Neural cell (in vitro differentiated cells): ENCODE measurements at regions not wholly inside any gene's neighbourhood (a gene's known extent, or its start where the extent isn't known, plus 50 kb on each side); places are given as distances from the start of the nearest gene placed in this dataset.

Experiments used
- H2AFZ ChIP-seq: fragments of 200-600, 300-800 bp; sonication (generic), shearing (Covaris generic); 2 replicates; pipeline ENCODE4 v1.6.0; 2014; ENCODE audit warnings: low read depth, mild to moderate bottlenecking, antibody characterized with exemption, low read length, moderate library complexity
- H3F3A ChIP-seq: fragments of 200-600 bp; shearing (Covaris generic); 2 replicates; pipeline ENCODE4 v1.6.1; 2016; ENCODE audit warnings: mild to moderate bottlenecking, moderate library complexity, mixed read lengths, antibody characterized with exemption, low read length; ENCODE audit not compliant: insufficient read depth, poor library complexity, severe bottlenecking
- H3K27ac ChIP-seq: fragments of 200-600, 300-800 bp; sonication (generic), shearing (Covaris generic); 2 replicates; pipeline ENCODE4 v1.5.1; 2014; ENCODE audit warnings: mild to moderate bottlenecking, low read length, moderate library complexity
- H3K27me3 ChIP-seq: fragments of 300-800, 200-600 bp; sonication (generic), shearing (Covaris generic); 2 replicates; pipeline ENCODE4 v1.6.0; 2014; ENCODE audit warnings: mild to moderate bottlenecking, low read depth, low read length, moderate library complexity; ENCODE audit not compliant: insufficient read depth
- H3K36me3 ChIP-seq: fragments of 300-800, 200-600 bp; sonication (generic), shearing (Covaris generic); 2 replicates; pipeline ENCODE4 v1.5.1; 2014; ENCODE audit warnings: mild to moderate bottlenecking, antibody characterized with exemption, low read length, moderate library complexity; ENCODE audit not compliant: insufficient read depth
- H3K4me2 ChIP-seq: fragments of 300-800, 200-600 bp; sonication (generic), shearing (Covaris generic); 2 replicates; pipeline ENCODE4 v1.6.0; 2014; ENCODE audit warnings: mild to moderate bottlenecking, low read length
- H3K4me3 ChIP-seq: fragments of 300-800, 200-600 bp; sonication (generic), shearing (Covaris generic); 2 replicates; pipeline ENCODE4 v1.5.1; 2014; ENCODE audit warnings: mild to moderate bottlenecking, low read length, moderate library complexity
- H3K79me2 ChIP-seq: fragments of 200-600 bp; shearing (Covaris generic); replicated peaks from 2 replicates; pipeline ENCODE4 v1.6.0; 2014; ENCODE audit warnings: mild to moderate bottlenecking, low read length, moderate library complexity; ENCODE audit not compliant: insufficient read depth
- H3K9ac ChIP-seq: fragments of 300-800, 200-600 bp; sonication (generic), shearing (Covaris generic); 2 replicates; pipeline ENCODE4 v1.6.1; 2016; ENCODE audit warnings: mild to moderate bottlenecking, low read length, mixed read lengths
- H3K9me2 ChIP-seq: fragments of 200-600 bp; shearing (Covaris generic); 2 replicates; pipeline ENCODE4 v1.6.1; 2016; ENCODE audit warnings: mild to moderate bottlenecking, low read length, mixed read lengths; ENCODE audit not compliant: insufficient read depth
- H3K9me3 ChIP-seq: fragments of 200-600, 300-800 bp; sonication (generic), shearing (Covaris generic); 2 replicates; pipeline ENCODE4 v1.6.1; 2016; ENCODE audit warnings: mild to moderate bottlenecking, mixed run types, low read length, moderate library complexity, mixed read lengths
- H4K20me1 ChIP-seq: fragments of 200-600 bp; shearing (Covaris generic); 2 replicates; pipeline ENCODE4 v1.6.1; 2016; ENCODE audit warnings: mild to moderate bottlenecking, mixed run types; ENCODE audit not compliant: insufficient read depth
- CTCF ChIP-seq: fragments of 450-650 bp; IDR thresholded peaks from 2 replicates; pipeline ENCODE4 v1.5.1; 2014; ENCODE audit warnings: antibody characterized with exemption, mild to moderate bottlenecking, moderate library complexity; ENCODE audit not compliant: poor library complexity, severe bottlenecking
- EP300 ChIP-seq: fragments of 450-650 bp; conservative IDR thresholded peaks from 2 replicates; pipeline ENCODE4 v1.6.1; 2014; ENCODE audit warnings: antibody characterized with exemption, mild to moderate bottlenecking, moderate library complexity; ENCODE audit not compliant: poor library complexity, severe bottlenecking
- EZH2 ChIP-seq: fragments of 200-600, 300-800 bp; shearing (Covaris generic), sonication (generic); IDR thresholded peaks from 2 replicates; pipeline ENCODE4 v1.6.1; 2014; ENCODE audit warnings: antibody characterized with exemption, low read length, borderline replicate concordance, mild to moderate bottlenecking; ENCODE audit not compliant: insufficient read depth, poor library complexity, severe bottlenecking
- MXI1 ChIP-seq: fragments of 450-650 bp; conservative IDR thresholded peaks from 2 replicates; pipeline ENCODE4 v1.6.1; 2014; ENCODE audit warnings: antibody characterized with exemption, mild to moderate bottlenecking; ENCODE audit not compliant: poor library complexity, severe bottlenecking
- POLR2AphosphoS5 ChIP-seq: IDR thresholded peaks from 2 replicates; pipeline ENCODE4 v1.6.1; 2012
- RAD21 ChIP-seq: fragments of 450-650 bp; conservative IDR thresholded peaks from 2 replicates; pipeline ENCODE4 v1.6.1; 2014; ENCODE audit warnings: antibody characterized with exemption, mild to moderate bottlenecking, moderate library complexity
- REST ChIP-seq: IDR thresholded peaks from 2 replicates; pipeline ENCODE4 v1.6.1; 2012; ENCODE audit warnings: borderline replicate concordance
- SMC3 ChIP-seq: fragments of 450-650 bp; conservative IDR thresholded peaks from 2 replicates; pipeline ENCODE4 v1.6.1; 2014; ENCODE audit warnings: antibody characterized with exemption, mild to moderate bottlenecking, moderate library complexity; ENCODE audit not compliant: poor library complexity
- TAF1 ChIP-seq: IDR thresholded peaks from 2 replicates; pipeline ENCODE4 v1.6.1; 2012; ENCODE audit warnings: low read depth

GRCh38 chr10:65754112-65754511 lies 1171.7 kb upstream of the LRRTM3 start:
- H3K27me3 ChIP-seq = no peaks in the 10 kb centered on the region
- H2AFZ ChIP-seq = no peak overlapping the region
- no peaks in the 10 kb centered on the region for H3K79me2 ChIP-seq
- H3K27ac ChIP-seq = no peak overlapping the region
- no peak overlapping the region for H3K4me3 ChIP-seq
- TF ChIP-seq EP300 (no peak), CTCF (no peak), SMC3 (no peak), RAD21 (no peak), EZH2 (no peak), TAF1 (no peak), MXI1 (no peak), REST (no peak), POLR2AphosphoS5 (no peak)
- no peaks in the 10 kb centered on the region for H4K20me1 ChIP-seq
- no peak overlapping the region for H3K9ac ChIP-seq
- no peaks in the 10 kb centered on the region for H3F3A ChIP-seq
- H3K9me3 ChIP-seq = no peaks in the 10 kb centered on the region
- H3K36me3 ChIP-seq = no peaks in the 10 kb centered on the region
- no peak overlapping the region for H3K4me2 ChIP-seq
- no peaks in the 10 kb centered on the region for H3K9me2 ChIP-seq

GRCh38 chr10:65762311-65762710 lies 1163.5 kb upstream of the LRRTM3 start:
- Histone ChIP-seq H3K27me3 (no peaks in the 10 kb centered on the region), H3K9me2 (no peaks in the 10 kb centered on the region), H3K79me2 (no peaks in the 10 kb centered on the region), H4K20me1 (no peaks in the 10 kb centered on the region), H3K4me3 (no peak overlapping the region), H3F3A (no peaks in the 10 kb centered on the region), H3K27ac (no peak overlapping the region), H3K4me2 (no peak overlapping the region), H3K9ac (no peak overlapping the region), H2AFZ (no peak overlapping the region), H3K9me3 (no peaks in the 10 kb centered on the region), H3K36me3 (no peaks in the 10 kb centered on the region)
- TF ChIP-seq POLR2AphosphoS5 (no peak), EP300 (no peak), EZH2 (no peak), CTCF (no peak), SMC3 (no peak), MXI1 (no peak), REST (no peak), RAD21 (no peak), TAF1 (no peak)
